Testis (tissue), 2 donors: ENCODE measurements at regions not wholly inside any gene's neighbourhood (a gene's known extent, or its start where the extent isn't known, plus 50 kb on each side); places are given as distances from the start of the nearest gene placed in this dataset.

Experiments used
- CTCF ChIP-seq, 3 experiments: fragments of 450-650 bp in 2 of 3; fragments of 200-600 bp in 1 of 3; sonication (generic) in 1 of 3; IDR thresholded peaks; one replicate each; pipeline ENCODE4 v1.5.1; 2016 to 2019; ENCODE audit warnings: antibody characterized with exemption in 3 of 3, mild to moderate bottlenecking in 2 of 3, moderate library complexity in 1 of 3
- POLR2A ChIP-seq: fragments of 450-650 bp; IDR thresholded peaks from one replicate; pipeline ENCODE4 v1.6.1; 2017; ENCODE audit warnings: antibody characterized with exemption, mild to moderate bottlenecking, moderate library complexity

GRCh38 chr3:64427671-64428070, 202.4 kb upstream of the PRICKLE2 start:
- TF ChIP-seq CTCF (IDR thresholded peaks at IDR 0.05), result no peak
- no peak for TF ChIP-seq POLR2A
